Activated CD8-positive, alpha-beta memory T cell treated with anti-CD3 and anti-CD28 coated beads, Interleukin-2, amount 10 ng/mL, durations not matched to agents 7 days and 5 days (primary cell): ENCODE measurements at regions not wholly inside any gene's neighbourhood (a gene's known extent, or its start where the extent isn't known, plus 50 kb on each side); places are given as distances from the start of the nearest gene placed in this dataset.

Source experiments
- ATAC-seq: fragments of 150-1000 bp; cut with Tn5 transposase; one replicate; pipeline ENCODE4 v1.10.0; 2021; ENCODE audit warnings: moderate library complexity
- CTCF ChIA-PET: fragments of 350-600 bp; sonication (Branson Sonifier 250); formaldehyde crosslinking; loops from one replicate; lab custom pipeline; 2021; ENCODE audit warnings: antibody characterized with exemption; lab: Charles Lee
- DNase-seq: peaks from one replicate; pipeline ENCODE4 v3.0.0-alpha.2; 2020
- H3K27ac Mint-ChIP-seq: one replicate; pipeline ENCODE4 v1.8.0; 2021; ENCODE audit warnings: mild to moderate bottlenecking, mixed read lengths
- H3K27me3 Mint-ChIP-seq: one replicate; pipeline ENCODE4 v1.8.0; 2021; ENCODE audit warnings: mixed read lengths
- H3K36me3 Mint-ChIP-seq: one replicate; pipeline ENCODE4 v1.8.0; 2021; ENCODE audit warnings: mild to moderate bottlenecking, mixed read lengths
- H3K4me1 Mint-ChIP-seq: one replicate; pipeline ENCODE4 v1.8.0; 2021; ENCODE audit warnings: mixed read lengths
- H3K4me3 Mint-ChIP-seq: one replicate; pipeline ENCODE4 v1.8.0; 2021; ENCODE audit warnings: mild to moderate bottlenecking, moderate library complexity, mixed read lengths
- H3K9me3 Mint-ChIP-seq: one replicate; pipeline ENCODE4 v1.8.0; 2022; ENCODE audit warnings: low read depth, mixed read lengths

DNA sequence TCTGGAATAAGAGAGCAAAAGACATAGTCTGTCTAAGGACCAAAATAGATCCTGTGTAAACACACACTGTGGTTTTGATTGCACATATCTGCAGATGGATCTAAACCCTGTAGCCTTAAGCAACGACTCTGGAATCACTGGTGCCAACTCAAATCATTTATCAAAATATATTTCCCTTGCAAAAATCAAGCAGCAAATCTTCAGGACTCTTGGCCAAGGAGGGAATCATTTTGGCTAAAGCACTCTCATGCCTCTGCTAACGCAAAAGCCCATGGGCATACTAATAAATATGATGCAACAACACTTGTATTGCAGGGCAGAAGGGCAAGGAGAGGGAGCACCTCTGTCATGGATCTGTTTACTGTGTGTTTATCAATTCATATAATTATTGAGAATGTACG lies 155.4 kb upstream of the DUSP10 start:
- peaks cover 2% of the 10 kb centered on the region for H3K9me3 Mint-ChIP-seq
- CTCF ChIA-PET, result no interaction called here
- no peak overlapping the region for H3K27ac Mint-ChIP-seq
- H3K4me3 Mint-ChIP-seq, result no peak overlapping the region
- no peak for DNase-seq
- no peak for ATAC-seq
- H3K36me3 Mint-ChIP-seq, result no peaks in the 10 kb centered on the region
- no peaks in the 10 kb centered on the region for H3K4me1 Mint-ChIP-seq
- peaks cover 10% of the 10 kb centered on the region for H3K27me3 Mint-ChIP-seq

- peaks cover 3% of the 10 kb centered on the region for H3K4me1 Mint-ChIP-seq
- peaks cover 2% of the 10 kb centered on the region for H3K9me3 Mint-ChIP-seq
- no peak overlapping the region for H3K27ac Mint-ChIP-seq
- no peak overlapping the region for H3K4me3 Mint-ChIP-seq
- CTCF ChIA-PET, result no interaction called here
- ATAC-seq, result no peak
- DNase-seq, result no peak
- H3K36me3 Mint-ChIP-seq, result no peaks in the 10 kb centered on the region
- H3K27me3 Mint-ChIP-seq, result peaks cover 20% of the 10 kb centered on the region
These were observed 150.5 kb upstream of the DUSP10 start for GRCh38 chr1:221892301-221892830.

GRCh38 chr1:221891708-221892107 lies 149.8 kb upstream of the DUSP10 start:
- Mint-ChIP-seq H3K4me3 (no peak overlapping the region), H3K9me3 (peaks cover 2% of the 10 kb centered on the region), H3K27ac (no peak overlapping the region), H3K4me1 (peaks cover 3% of the 10 kb centered on the region), H3K27me3 (peaks cover 14% of the 10 kb centered on the region), H3K36me3 (no peaks in the 10 kb centered on the region)
- DNase-seq, result no peak
- CTCF ChIA-PET, result no interaction called here
- ATAC-seq, result no peak

DNA sequence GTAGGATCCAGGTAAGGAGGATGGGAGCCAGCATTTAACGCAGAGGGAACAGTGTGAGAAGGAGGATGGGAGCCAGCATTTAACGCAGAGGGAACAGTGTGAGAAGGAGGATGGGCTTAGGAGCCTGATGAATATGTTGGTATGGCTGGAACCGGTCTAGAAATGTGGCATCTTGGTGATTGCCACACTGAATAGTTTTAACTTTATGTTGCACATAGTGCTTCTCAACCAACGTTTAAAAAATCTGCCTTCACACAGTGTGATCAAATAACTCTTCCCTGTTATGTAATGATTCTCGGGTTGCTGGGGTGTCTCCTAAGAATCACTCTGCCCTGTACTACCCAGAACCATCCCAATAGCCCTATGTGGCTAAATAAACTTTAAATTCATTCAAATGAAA lies 146.9 kb upstream of the DUSP10 start:
- Mint-ChIP-seq H3K27me3 (peaks cover 14% of the 10 kb centered on the region), H3K27ac (no peak overlapping the region), H3K4me3 (no peak overlapping the region), H3K4me1 (peaks cover 3% of the 10 kb centered on the region), H3K36me3 (no peaks in the 10 kb centered on the region), H3K9me3 (no peaks in the 10 kb centered on the region)
- CTCF ChIA-PET, result no interaction called here
- ATAC-seq, result no peak
- DNase-seq, result no peak

DNA sequence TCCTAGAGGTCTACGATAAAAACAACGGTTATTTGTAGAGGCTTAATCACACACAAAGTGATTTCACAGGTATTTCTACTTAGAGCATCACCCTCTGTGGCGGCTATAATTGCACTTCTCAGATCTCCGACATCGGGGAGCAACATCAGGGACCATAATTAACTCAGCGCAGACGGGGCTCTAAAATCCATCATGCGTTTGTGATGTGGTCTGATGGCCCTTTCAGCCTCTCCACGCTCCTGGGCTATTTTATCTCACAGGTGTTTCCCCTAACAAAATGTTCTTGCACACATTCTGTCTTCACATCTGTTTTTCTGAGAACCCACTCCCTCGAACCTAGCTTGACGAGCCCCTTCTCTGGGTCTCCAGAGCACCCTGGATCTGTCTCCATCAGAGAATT lies 146.3 kb upstream of the DUSP10 start:
- Mint-ChIP-seq H3K9me3 (no peaks in the 10 kb centered on the region), H3K27me3 (peaks cover 14% of the 10 kb centered on the region), H3K4me3 (no peak overlapping the region), H3K4me1 (peaks cover 3% of the 10 kb centered on the region), H3K36me3 (no peaks in the 10 kb centered on the region), H3K27ac (no peak overlapping the region)
- CTCF ChIA-PET, result no interaction called here
- ATAC-seq, result no peak
- no peak for DNase-seq

DNA sequence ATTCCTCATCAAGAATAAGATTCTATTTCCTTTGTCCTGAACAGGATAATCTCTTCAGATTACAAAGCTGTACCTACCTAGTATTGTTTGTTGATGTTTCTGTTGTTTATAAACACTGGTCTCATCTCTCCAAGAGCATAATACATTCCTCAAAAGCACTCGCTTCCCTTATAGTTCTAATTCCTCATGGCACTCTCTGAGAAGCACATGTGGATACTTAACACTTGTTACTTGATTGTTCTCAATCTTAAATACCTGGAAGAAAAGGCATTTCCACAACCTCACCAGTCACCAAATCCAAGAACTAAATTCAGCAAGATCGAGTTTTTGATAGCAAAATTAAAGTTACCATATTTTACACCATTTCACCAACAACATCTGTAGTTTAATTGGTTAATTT lies 145.9 kb upstream of the DUSP10 start:
- peaks cover 3% of the 10 kb centered on the region for H3K4me1 Mint-ChIP-seq
- no peak for DNase-seq
- ATAC-seq, result no peak
- H3K9me3 Mint-ChIP-seq, result no peaks in the 10 kb centered on the region
- CTCF ChIA-PET, result no interaction called here
- no peak overlapping the region for H3K4me3 Mint-ChIP-seq
- H3K27ac Mint-ChIP-seq, result no peak overlapping the region
- H3K27me3 Mint-ChIP-seq, result peaks cover 14% of the 10 kb centered on the region
- no peaks in the 10 kb centered on the region for H3K36me3 Mint-ChIP-seq

DNA sequence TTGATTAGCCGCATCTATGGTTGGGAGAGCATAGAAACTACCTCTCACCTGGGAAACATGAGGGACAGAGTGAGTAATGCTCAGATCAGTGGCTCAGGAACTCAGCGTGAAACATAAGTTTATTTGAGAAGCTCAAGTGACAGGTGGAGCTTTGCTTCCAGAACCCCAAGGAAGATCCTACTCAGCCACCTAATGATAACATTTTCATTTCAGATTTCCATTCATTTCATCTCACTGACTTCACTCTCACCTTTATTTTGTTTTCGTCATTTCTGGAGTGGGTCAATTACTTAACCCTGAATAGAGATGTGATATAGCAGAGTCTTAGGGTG lies 145.5 kb upstream of the DUSP10 start:
- Mint-ChIP-seq H3K4me1 (peaks cover 3% of the 10 kb centered on the region), H3K27ac (no peak overlapping the region), H3K36me3 (no peaks in the 10 kb centered on the region), H3K9me3 (no peaks in the 10 kb centered on the region), H3K27me3 (peaks cover 14% of the 10 kb centered on the region), H3K4me3 (no peak overlapping the region)
- CTCF ChIA-PET, result no interaction called here
- DNase-seq, result no peak
- ATAC-seq, result no peak

DNA sequence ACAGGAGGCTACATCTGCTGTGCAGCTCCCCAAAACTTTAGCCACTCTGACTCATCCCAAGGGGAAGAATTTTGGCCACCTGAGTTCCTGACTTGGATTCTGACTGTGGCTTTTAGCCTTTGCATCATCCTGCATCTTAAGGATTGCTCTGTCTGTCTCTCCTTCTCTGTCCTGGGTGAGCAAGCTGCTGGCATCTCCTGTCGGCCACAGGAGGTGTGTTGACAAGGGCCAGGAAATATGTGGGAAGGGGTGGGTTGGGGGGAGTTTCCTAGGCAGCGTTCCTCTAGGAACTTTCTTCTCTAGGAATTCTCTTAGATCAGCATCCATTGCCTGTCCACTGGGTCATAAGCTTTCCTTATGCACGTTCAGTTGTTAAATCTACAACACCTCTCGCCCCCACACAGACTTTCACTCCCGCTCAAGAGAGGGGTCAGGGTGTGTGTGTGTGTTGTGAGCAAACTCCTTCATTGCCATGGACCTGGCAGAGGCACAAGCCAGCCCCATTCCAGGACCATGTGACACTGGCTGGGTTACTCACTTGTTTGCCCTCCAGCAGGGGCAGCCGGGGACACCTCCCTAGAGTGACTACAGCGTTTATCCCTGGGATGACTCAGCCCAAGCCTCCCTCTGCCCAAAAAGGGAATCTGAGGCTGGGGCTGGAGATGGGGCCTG lies 145.0 kb upstream of the DUSP10 start:
- H3K27me3 Mint-ChIP-seq, result peaks cover 14% of the 10 kb centered on the region
- ATAC-seq (no peak), DNase-seq (no peak)
- no peaks in the 10 kb centered on the region for H3K9me3 Mint-ChIP-seq
- H3K4me3 Mint-ChIP-seq, result no peak overlapping the region
- no peaks in the 10 kb centered on the region for H3K36me3 Mint-ChIP-seq
- CTCF ChIA-PET, result no interaction called here
- peaks cover 3% of the 10 kb centered on the region for H3K4me1 Mint-ChIP-seq
- no peak overlapping the region for H3K27ac Mint-ChIP-seq

DNA sequence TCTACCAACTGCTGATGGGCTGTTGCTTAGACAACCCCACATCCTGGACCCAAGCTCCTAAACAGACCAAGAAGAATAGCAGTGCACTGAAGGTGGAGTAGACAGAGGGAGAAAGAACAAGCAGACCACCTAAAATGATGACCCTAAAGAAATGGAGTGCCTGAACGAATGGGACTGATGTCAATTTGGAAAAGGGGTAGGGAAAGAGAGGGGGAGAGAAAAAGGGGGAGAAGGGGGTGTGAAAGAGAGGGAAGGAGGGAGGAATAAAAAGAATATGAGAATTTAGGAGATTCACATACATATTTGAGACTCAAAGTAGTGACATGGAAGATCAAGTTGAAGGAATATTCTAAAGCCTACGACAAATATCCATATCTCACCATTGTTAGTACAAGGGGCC lies 144.4 kb upstream of the DUSP10 start:
- Mint-ChIP-seq H3K4me3 (no peak overlapping the region), H3K36me3 (no peaks in the 10 kb centered on the region), H3K9me3 (no peaks in the 10 kb centered on the region), H3K4me1 (peaks cover 3% of the 10 kb centered on the region), H3K27me3 (peaks cover 14% of the 10 kb centered on the region), H3K27ac (no peak overlapping the region)
- CTCF ChIA-PET, result interaction anchor here (1.5 kb wide), 1 partner anchor 17 kb away, joined by 3 read pairs; no protein-coding TSS in a partner anchor
- ATAC-seq, result no peak
- no peak for DNase-seq

GRCh38 chr1:221884821-221885220 lies 142.9 kb upstream of the DUSP10 start:
- DNase-seq (no peak), ATAC-seq (no peak)
- H3K36me3 Mint-ChIP-seq, result no peaks in the 10 kb centered on the region
- no peaks in the 10 kb centered on the region for H3K9me3 Mint-ChIP-seq
- peaks cover 14% of the 10 kb centered on the region for H3K27me3 Mint-ChIP-seq
- no peak overlapping the region for H3K4me3 Mint-ChIP-seq
- H3K27ac Mint-ChIP-seq, result no peak overlapping the region
- no peaks in the 10 kb centered on the region for H3K4me1 Mint-ChIP-seq
- CTCF ChIA-PET, result interaction anchor here (1.5 kb wide), 1 partner anchor 16 kb away, joined by 3 read pairs; no protein-coding TSS in a partner anchor

DNA sequence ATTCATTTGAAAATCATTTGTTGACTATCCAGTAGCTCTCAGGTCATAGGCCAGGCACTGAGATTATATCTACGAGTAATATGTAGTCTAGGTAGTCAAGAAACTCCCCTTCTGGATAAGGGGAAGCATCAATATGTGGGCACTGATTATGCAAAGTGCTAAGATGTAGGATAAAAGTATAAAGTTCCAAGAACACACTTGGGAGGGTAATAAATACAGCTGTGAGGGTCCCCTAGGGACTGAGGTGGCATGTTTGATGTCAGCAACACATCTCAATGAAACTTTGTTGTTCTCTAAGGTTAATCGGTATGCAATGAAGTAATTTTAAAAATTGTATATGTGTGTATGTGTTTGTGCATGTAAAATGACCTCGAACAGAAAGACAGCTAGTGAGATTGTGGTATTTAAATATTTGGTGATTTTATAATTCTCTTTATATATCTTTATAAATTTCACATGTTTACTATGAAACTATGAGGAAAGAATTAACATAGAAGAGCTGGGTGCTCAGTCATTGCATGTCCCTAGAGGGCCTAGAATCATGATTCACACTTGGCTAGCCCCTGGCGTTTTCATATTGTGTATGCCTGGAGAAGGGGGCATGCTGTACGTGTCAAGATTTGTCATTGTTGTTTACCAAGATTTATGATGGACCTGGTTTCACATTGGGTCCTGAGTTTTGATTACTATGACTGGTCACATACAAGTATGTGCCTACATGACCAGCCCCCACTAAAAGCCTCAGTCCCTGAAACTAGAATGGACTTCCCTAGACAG lies 140.1 kb upstream of the DUSP10 start:
- DNase-seq (no peak), ATAC-seq (no peak)
- CTCF ChIA-PET, result no interaction called here
- Mint-ChIP-seq H3K4me1 (peaks cover 4% of the 10 kb centered on the region), H3K9me3 (no peaks in the 10 kb centered on the region), H3K27ac (no peak overlapping the region), H3K4me3 (no peak overlapping the region), H3K36me3 (no peaks in the 10 kb centered on the region), H3K27me3 (peaks cover 2% of the 10 kb centered on the region)

DNA sequence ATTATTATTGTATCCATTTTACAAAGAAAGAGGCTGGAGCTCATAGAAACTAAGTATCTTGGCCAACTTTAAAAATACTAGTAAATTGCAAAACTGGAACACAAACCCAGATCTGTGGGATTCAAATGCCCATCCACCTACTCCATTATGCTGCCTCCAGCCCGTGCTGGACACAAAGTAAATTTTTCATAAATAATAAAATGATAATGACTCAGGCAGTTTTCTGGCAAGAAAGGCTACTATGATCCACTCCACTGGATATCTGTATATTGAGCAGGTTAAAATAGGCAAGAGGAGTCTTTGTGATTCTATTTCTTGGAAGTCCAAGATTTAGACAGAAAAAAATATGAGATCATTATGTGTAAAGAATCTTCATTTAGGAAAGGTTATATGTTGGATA lies 138.3 kb upstream of the DUSP10 start:
- CTCF ChIA-PET, result interaction anchor here (0.8 to 1.4 kb wide), 2 partner anchors 138 to 324 kb away, joined by 3 read pairs; partner anchors contain the start of gene DUSP10
- DNase-seq, result no peak
- Mint-ChIP-seq H3K9me3 (no peaks in the 10 kb centered on the region), H3K27me3 (no peaks in the 10 kb centered on the region), H3K27ac (no peak overlapping the region), H3K4me3 (no peak overlapping the region), H3K4me1 (peaks cover 4% of the 10 kb centered on the region), H3K36me3 (no peaks in the 10 kb centered on the region)
- no peak for ATAC-seq

DNA sequence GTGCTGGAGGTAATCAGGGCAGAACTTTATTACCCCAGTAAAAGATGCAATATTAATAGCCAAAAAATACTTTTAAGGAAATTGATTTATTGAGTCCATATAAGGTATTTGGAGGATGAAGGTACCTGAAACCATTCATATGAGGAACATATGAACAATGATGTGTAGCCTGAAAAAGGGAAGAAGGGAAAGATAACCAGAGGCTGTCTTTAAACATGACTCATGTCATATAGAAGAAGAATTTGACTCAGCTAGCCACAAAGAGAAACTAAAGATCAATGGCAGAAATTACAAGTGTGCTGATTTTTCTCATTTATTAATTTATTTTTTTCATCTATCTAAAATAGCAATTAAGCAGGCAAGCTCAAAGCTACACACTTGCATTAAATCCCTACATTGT lies 136.2 kb upstream of the DUSP10 start:
- DNase-seq, result no peak
- H3K36me3 Mint-ChIP-seq, result no peaks in the 10 kb centered on the region
- H3K27ac Mint-ChIP-seq, result no peak overlapping the region
- H3K4me3 Mint-ChIP-seq, result no peak overlapping the region
- H3K4me1 Mint-ChIP-seq, result peaks cover 8% of the 10 kb centered on the region
- peak; percentile 30 for ATAC-seq
- H3K9me3 Mint-ChIP-seq, result no peaks in the 10 kb centered on the region
- CTCF ChIA-PET, result no interaction called here
- H3K27me3 Mint-ChIP-seq, result no peaks in the 10 kb centered on the region

GRCh38 chr1:221877311-221877710 lies 135.4 kb upstream of the DUSP10 start:
- ATAC-seq (no peak), DNase-seq (no peak)
- Mint-ChIP-seq H3K27ac (no peak overlapping the region), H3K9me3 (no peaks in the 10 kb centered on the region), H3K36me3 (no peaks in the 10 kb centered on the region), H3K4me1 (peaks cover 8% of the 10 kb centered on the region), H3K27me3 (no peaks in the 10 kb centered on the region), H3K4me3 (no peak overlapping the region)
- CTCF ChIA-PET, result no interaction called here
